ENCODE measurements at regions not wholly inside any gene's neighbourhood (a gene's known extent, or its start where the extent isn't known, plus 50 kb on each side); places are given as distances from the start of the nearest gene placed in this dataset.

DNA sequence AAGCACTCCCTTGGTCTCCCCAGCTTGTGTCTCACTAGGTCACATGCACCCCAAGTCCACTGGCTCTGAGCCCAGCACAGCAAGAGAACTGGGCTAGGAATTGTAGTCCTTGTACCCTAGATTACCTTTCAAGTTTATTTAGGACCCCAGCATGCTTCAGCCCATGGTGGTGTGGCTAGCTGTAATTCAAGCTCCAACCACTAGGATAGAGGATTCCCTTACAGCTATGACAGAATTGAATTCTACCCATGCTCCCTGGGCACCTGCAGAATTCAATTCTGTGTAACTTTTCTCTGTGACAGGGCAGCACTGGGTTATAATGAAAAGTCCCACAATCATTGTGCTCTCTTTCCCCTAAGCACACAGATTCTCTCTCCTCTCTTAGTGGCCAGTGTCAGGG, 253.8 kb upstream of the DMD start:
- Histone ChIP-seq H3K27me3 (ENCODE audit: low read depth, low read length) (no peaks in the 10 kb centered on the region), H3K27ac (ENCODE audit: low read length) (no peak overlapping the region), H3K36me3 (ENCODE audit: control insufficient read depth in 1 of 2, insufficient read depth in 2 of 2, low read length in 2 of 2) (no peaks in the 10 kb centered on the region), H3K9me3 (ENCODE audit: control insufficient read depth in 1 of 2, low read length in 2 of 2) (no peaks in the 10 kb centered on the region), H3K4me3 (ENCODE audit: low read depth in 1 of 2, low read length in 2 of 2) (no peak overlapping the region), H3K4me1 (ENCODE audit: control insufficient read depth in 1 of 2, insufficient read depth in 2 of 2, low read length in 2 of 2) (no peaks in the 10 kb centered on the region)

DNA sequence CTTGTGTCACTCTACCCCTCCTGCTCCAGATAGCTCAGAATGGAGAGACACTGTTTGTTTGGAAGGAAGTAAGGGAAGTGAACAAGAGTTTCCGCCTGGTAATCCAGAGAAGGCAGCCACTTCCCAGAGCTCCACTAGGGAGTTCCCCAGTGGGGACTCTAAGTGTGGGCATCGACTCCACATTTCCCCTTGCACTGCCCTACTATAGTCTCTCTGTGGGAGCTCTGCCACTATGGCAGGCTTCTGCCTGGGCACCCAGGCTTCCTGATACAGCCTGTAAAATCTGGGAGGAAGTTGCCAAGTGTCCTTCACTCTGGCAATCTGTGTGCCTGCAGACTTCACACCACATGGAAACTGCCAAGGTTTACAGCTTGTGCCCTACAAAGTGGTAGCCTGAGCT, 245.8 kb upstream of the DMD start:
- H3K27me3 ChIP-seq (ENCODE audit: low read depth, low read length): no peaks in the 10 kb centered on the region
- H3K9me3 ChIP-seq (ENCODE audit: control insufficient read depth in 1 of 2, low read length in 2 of 2): no peaks in the 10 kb centered on the region
- no peak overlapping the region for H3K27ac ChIP-seq (ENCODE audit: low read length)
- H3K4me1 ChIP-seq (ENCODE audit: control insufficient read depth in 1 of 2, insufficient read depth in 2 of 2, low read length in 2 of 2): no peaks in the 10 kb centered on the region
- H3K4me3 ChIP-seq (ENCODE audit: low read depth in 1 of 2, low read length in 2 of 2): no peak overlapping the region
- H3K36me3 ChIP-seq (ENCODE audit: control insufficient read depth in 1 of 2, insufficient read depth in 2 of 2, low read length in 2 of 2): no peaks in the 10 kb centered on the region

DNA sequence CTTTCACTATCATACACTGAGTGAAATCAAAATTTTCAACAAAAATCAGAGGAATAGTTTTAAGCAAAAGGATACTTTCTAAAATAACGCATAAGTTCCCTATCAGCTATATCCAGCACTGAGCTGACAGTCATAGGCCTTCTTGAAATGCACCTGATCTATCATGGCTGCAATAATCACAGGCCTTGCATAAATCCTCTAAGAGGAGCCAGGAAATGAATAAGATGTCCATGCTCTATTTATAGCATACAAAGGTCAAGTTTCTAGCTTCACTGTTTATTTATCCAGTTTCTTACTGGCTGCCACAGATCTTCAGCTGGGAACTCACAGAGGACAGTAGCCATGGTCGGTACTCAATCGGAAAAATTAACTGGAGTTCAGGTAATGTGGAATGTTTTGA, 235.9 kb upstream of the DMD start:
- Histone ChIP-seq H3K27ac (ENCODE audit: low read length) (no peak overlapping the region), H3K4me1 (ENCODE audit: control insufficient read depth in 1 of 2, insufficient read depth in 2 of 2, low read length in 2 of 2) (no peaks in the 10 kb centered on the region), H3K27me3 (ENCODE audit: low read depth, low read length) (no peaks in the 10 kb centered on the region), H3K9me3 (ENCODE audit: control insufficient read depth in 1 of 2, low read length in 2 of 2) (no peaks in the 10 kb centered on the region), H3K4me3 (ENCODE audit: low read depth in 1 of 2, low read length in 2 of 2) (no peak overlapping the region), H3K36me3 (ENCODE audit: control insufficient read depth in 1 of 2, insufficient read depth in 2 of 2, low read length in 2 of 2) (no peaks in the 10 kb centered on the region)

DNA sequence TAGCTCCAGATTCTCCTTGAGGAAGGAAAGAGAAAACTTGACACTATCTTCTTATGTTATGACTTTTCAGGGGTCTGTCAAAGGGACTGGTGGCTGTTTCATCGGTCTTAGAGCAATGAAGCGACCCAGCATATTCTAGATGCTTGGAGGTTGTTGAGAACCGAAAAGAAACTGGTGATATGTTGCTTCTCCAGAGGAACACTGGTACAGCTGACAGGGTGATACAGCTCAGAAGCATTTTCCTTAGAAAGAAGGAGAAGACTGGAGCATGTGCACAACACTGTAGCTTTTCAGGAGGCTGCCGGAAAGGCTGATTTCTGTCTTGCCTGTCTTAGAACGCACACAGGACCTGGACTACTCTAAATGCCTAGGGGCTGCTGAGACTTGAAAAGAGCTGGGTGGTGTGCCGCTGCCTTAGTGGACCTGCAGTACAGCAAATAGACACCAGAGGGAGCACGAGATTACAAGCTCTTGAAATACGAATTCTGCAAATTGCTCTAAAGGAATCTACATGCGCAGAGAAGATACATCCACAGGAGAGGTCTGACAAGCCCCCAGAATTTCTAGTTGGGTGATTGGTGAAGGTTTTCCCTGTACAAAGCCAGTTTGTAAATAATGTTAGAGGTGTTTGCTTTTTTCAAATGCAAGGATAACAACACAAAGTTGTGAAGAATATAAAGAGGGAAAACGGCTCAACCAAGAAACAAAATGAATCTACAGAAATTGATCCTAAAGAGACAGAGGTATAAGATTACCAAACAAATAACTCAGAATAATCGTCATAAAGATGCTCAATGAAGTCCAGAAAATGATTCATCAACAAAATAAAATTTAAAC, 223.1 kb upstream of the DMD start:
- no peak overlapping the region for H3K4me3 ChIP-seq (ENCODE audit: low read depth in 1 of 2, low read length in 2 of 2)
- no peaks in the 10 kb centered on the region for H3K9me3 ChIP-seq (ENCODE audit: control insufficient read depth in 1 of 2, low read length in 2 of 2)
- no peaks in the 10 kb centered on the region for H3K36me3 ChIP-seq (ENCODE audit: control insufficient read depth in 1 of 2, insufficient read depth in 2 of 2, low read length in 2 of 2)
- H3K27me3 ChIP-seq (ENCODE audit: low read depth, low read length): no peaks in the 10 kb centered on the region
- H3K27ac ChIP-seq (ENCODE audit: low read length): no peak overlapping the region
- H3K4me1 ChIP-seq (ENCODE audit: control insufficient read depth in 1 of 2, insufficient read depth in 2 of 2, low read length in 2 of 2): no peaks in the 10 kb centered on the region

DNA sequence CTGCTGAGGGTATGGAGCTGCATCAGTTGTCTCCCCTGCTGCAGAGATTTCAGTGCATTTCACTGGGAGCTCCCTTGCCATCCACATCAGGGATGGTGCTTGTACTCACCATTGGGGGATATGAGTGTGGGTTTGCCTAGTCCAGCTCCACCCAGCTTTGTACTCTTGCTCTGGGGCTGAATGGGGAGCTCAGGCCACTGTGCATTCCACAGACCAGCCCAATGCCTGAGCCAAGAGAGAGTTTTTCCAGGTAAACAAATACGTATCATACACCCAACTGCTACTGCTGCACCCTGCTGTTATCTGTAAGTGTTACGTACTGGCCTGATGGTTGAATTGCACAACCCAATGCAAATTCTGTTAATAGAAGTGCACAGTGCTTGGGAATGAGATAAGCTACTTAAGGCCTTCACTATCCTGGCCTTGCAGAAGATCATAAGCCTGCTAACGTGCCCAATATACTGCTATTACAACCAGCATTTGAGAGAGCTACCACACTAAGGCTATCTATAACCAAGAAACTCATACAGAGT, 205.0 kb upstream of the DMD start:
- no peak overlapping the region for H3K27ac ChIP-seq (ENCODE audit: low read length)

DNA sequence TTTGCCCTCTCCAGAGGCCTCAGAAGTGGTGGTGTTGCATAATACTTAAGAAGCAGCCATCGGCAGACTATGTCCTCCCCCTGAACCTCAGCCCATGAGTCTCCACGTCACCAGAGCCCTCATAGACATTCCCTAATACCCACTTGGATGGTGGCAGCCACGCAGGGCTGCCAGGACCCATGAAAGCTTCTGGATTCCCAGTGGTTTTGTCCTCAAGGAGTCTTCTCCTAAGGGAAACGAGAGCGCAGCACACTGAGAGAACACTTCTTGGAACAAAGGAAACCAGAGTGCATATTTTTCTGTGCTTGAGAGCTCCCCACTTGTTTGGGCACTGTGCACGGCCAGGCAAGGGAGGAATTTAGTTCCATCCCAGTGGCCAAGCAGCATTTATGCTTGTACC, 204.1 kb upstream of the DMD start:
- no peaks in the 10 kb centered on the region for H3K27me3 ChIP-seq (ENCODE audit: low read depth, low read length)
- no peaks in the 10 kb centered on the region for H3K9me3 ChIP-seq (ENCODE audit: control insufficient read depth in 1 of 2, low read length in 2 of 2)
- no peaks in the 10 kb centered on the region for H3K36me3 ChIP-seq (ENCODE audit: control insufficient read depth in 1 of 2, insufficient read depth in 2 of 2, low read length in 2 of 2)
- H3K4me3 ChIP-seq (ENCODE audit: low read depth in 1 of 2, low read length in 2 of 2): no peak overlapping the region
- H3K27ac ChIP-seq (ENCODE audit: low read length): no peak overlapping the region
- H3K4me1 ChIP-seq (ENCODE audit: control insufficient read depth in 1 of 2, insufficient read depth in 2 of 2, low read length in 2 of 2): no peaks in the 10 kb centered on the region

More for the DNA sequence above, 205.0 kb upstream of the DMD start:
- H3K4me1 ChIP-seq (ENCODE audit: control insufficient read depth in 1 of 2, insufficient read depth in 2 of 2, low read length in 2 of 2): no peaks in the 10 kb centered on the region
- no peaks in the 10 kb centered on the region for H3K36me3 ChIP-seq (ENCODE audit: control insufficient read depth in 1 of 2, insufficient read depth in 2 of 2, low read length in 2 of 2)
- no peak overlapping the region for H3K4me3 ChIP-seq (ENCODE audit: low read depth in 1 of 2, low read length in 2 of 2)
- H3K27me3 ChIP-seq (ENCODE audit: low read depth, low read length): no peaks in the 10 kb centered on the region
- no peaks in the 10 kb centered on the region for H3K9me3 ChIP-seq (ENCODE audit: control insufficient read depth in 1 of 2, low read length in 2 of 2)

DNA sequence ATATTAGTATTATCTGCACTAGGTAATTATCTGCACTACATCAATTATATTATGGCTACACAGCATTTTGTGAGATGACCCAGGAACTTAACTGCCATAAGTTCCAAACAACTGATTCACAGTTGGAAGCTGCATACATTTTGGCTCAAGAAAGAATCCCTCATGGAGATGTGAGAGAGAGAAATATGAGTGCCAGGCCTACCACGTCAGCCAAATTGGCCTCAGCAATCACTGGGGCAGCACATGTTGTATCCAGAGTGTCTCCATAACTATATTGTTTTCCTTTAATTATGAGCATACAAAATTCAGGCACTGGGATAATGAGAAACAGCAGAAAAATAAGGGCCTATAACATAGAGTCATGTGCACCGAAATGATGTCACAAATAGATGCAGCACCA, 174.2 kb upstream of the DMD start:
- Histone ChIP-seq H3K4me1 (ENCODE audit: control insufficient read depth in 1 of 2, insufficient read depth in 2 of 2, low read length in 2 of 2) (no peaks in the 10 kb centered on the region), H3K4me3 (ENCODE audit: low read depth in 1 of 2, low read length in 2 of 2) (no peak overlapping the region), H3K36me3 (ENCODE audit: control insufficient read depth in 1 of 2, insufficient read depth in 2 of 2, low read length in 2 of 2) (no peaks in the 10 kb centered on the region), H3K9me3 (ENCODE audit: control insufficient read depth in 1 of 2, low read length in 2 of 2) (no peaks in the 10 kb centered on the region), H3K27me3 (ENCODE audit: low read depth, low read length) (no peaks in the 10 kb centered on the region), H3K27ac (ENCODE audit: low read length) (no peak overlapping the region)

DNA sequence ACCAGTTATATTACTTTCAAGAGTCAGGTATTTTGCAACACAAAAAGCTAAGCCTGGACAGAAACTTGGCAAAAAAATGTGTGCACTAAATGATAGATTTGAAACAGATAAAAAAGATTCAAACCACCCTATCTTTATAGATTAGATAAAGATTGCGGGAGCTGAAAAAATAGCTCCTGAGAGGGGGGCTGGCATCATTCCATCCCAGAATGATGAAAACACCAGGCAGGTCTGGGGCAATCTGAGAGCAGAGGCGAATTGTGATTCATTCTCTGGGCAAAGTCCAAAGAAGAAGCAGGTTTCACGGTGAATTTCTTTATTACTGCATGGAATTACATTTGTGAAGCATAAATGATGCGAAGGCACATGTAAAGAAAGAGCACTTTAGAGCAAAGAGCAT, 168.5 kb upstream of the DMD start:
- Histone ChIP-seq H3K36me3 (ENCODE audit: control insufficient read depth in 1 of 2, insufficient read depth in 2 of 2, low read length in 2 of 2) (no peaks in the 10 kb centered on the region), H3K27me3 (ENCODE audit: low read depth, low read length) (no peaks in the 10 kb centered on the region), H3K4me3 (ENCODE audit: low read depth in 1 of 2, low read length in 2 of 2) (no peak overlapping the region), H3K9me3 (ENCODE audit: control insufficient read depth in 1 of 2, low read length in 2 of 2) (no peaks in the 10 kb centered on the region), H3K27ac (ENCODE audit: low read length) (no peak overlapping the region), H3K4me1 (ENCODE audit: control insufficient read depth in 1 of 2, insufficient read depth in 2 of 2, low read length in 2 of 2) (no peaks in the 10 kb centered on the region)

DNA sequence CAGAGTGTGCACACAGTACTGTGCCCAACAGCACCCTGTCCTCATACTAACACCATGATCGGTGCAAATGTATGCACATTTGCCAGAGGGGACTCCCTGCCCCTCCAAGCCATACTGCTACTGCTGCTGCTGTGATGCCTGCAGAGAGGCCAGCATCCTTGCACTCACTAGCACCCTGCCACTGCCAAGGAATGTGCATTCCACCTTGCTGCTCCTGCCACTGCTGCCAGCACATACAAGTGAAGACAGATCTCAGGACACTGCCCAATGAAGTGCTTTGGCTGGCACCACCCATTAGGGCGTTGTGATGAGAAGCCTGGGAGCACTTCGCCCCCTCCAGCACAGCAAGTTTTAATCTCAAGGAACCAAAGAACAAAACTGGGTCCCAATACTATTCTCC, 146.3 kb upstream of the DMD start:
- no peaks in the 10 kb centered on the region for H3K9me3 ChIP-seq (ENCODE audit: control insufficient read depth in 1 of 2, low read length in 2 of 2)
- H3K27ac ChIP-seq (ENCODE audit: low read length): no peak overlapping the region
- H3K4me3 ChIP-seq (ENCODE audit: low read depth in 1 of 2, low read length in 2 of 2): no peak overlapping the region
- no peaks in the 10 kb centered on the region for H3K36me3 ChIP-seq (ENCODE audit: control insufficient read depth in 1 of 2, insufficient read depth in 2 of 2, low read length in 2 of 2)
- H3K27me3 ChIP-seq (ENCODE audit: low read depth, low read length): no peaks in the 10 kb centered on the region
- no peaks in the 10 kb centered on the region for H3K4me1 ChIP-seq (ENCODE audit: control insufficient read depth in 1 of 2, insufficient read depth in 2 of 2, low read length in 2 of 2)

DNA sequence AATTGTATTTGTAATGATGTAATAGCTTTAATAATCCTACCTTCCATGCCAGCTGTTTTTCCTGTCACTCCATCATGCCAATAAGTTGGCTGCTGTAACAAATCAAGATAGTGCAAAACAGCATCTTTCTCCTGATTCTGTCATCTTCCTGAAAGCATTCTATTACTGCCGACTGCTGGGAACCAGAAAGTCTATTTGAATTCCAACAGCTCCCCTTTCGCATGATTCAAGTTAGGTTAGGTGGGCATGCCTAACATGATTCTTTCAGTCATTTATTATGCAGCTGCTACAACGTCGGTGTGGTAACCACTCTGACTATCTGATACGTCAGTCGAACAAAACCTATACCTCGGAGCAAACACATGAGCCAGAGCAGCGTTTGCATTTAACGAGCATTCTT, 127.9 kb upstream of the DMD start:
- Histone ChIP-seq H3K27ac (ENCODE audit: low read length) (no peak overlapping the region), H3K27me3 (ENCODE audit: low read depth, low read length) (no peaks in the 10 kb centered on the region), H3K4me1 (ENCODE audit: control insufficient read depth in 1 of 2, insufficient read depth in 2 of 2, low read length in 2 of 2) (no peaks in the 10 kb centered on the region), H3K4me3 (ENCODE audit: low read depth in 1 of 2, low read length in 2 of 2) (peak overlapping the region; percentile 50 to 62), H3K36me3 (ENCODE audit: control insufficient read depth in 1 of 2, insufficient read depth in 2 of 2, low read length in 2 of 2) (no peaks in the 10 kb centered on the region), H3K9me3 (ENCODE audit: control insufficient read depth in 1 of 2, low read length in 2 of 2) (no peaks in the 10 kb centered on the region)

DNA sequence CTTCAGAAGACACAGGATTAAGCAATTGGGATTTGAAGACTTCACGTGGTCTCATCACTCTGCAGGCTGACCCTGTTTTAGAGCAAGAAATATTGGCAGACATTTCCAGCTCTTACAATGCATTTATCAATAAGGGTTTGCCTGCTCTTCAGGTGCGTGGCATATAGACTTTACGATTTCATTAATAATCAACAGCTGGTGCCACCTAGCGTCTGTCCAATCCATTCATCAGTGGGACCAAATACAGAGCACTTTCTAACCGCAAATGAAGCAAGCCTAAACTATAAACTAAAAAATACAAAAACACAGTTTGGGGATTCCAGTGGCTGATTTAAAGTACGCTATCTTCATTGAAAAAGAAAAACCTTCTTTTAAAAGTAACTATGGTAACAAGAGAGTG, 125.4 kb upstream of the DMD start:
- H3K36me3 ChIP-seq (ENCODE audit: control insufficient read depth in 1 of 2, insufficient read depth in 2 of 2, low read length in 2 of 2): no peaks in the 10 kb centered on the region
- no peaks in the 10 kb centered on the region for H3K4me1 ChIP-seq (ENCODE audit: control insufficient read depth in 1 of 2, insufficient read depth in 2 of 2, low read length in 2 of 2)
- H3K4me3 ChIP-seq (ENCODE audit: low read depth in 1 of 2, low read length in 2 of 2): no peak overlapping the region
- no peaks in the 10 kb centered on the region for H3K9me3 ChIP-seq (ENCODE audit: control insufficient read depth in 1 of 2, low read length in 2 of 2)
- no peaks in the 10 kb centered on the region for H3K27me3 ChIP-seq (ENCODE audit: low read depth, low read length)
- no peak overlapping the region for H3K27ac ChIP-seq (ENCODE audit: low read length)

DNA sequence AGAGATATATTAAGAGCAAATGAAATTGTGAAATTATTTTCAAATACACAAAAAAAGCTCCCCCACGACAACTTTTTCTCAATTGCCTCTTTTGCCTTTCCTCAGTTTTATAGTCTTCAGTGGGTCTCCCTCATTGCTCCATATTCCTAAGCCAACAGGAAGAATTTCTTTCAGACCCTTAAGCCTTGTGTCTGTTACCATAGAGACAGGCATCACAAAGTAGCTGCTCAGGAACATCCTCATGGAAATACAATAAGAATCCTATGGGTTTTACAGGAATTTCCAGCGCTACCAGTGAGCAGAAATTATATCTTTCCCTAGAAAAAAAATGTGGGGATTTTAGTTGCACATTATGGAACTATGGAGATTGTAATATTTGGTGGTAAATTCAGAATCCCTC, 121.9 kb upstream of the DMD start:
- no peaks in the 10 kb centered on the region for H3K27me3 ChIP-seq (ENCODE audit: low read depth, low read length)
- H3K4me1 ChIP-seq (ENCODE audit: control insufficient read depth in 1 of 2, insufficient read depth in 2 of 2, low read length in 2 of 2): no peaks in the 10 kb centered on the region
- no peak overlapping the region for H3K4me3 ChIP-seq (ENCODE audit: low read depth in 1 of 2, low read length in 2 of 2)
- no peak overlapping the region for H3K27ac ChIP-seq (ENCODE audit: low read length)
- no peaks in the 10 kb centered on the region for H3K36me3 ChIP-seq (ENCODE audit: control insufficient read depth in 1 of 2, insufficient read depth in 2 of 2, low read length in 2 of 2)
- no peaks in the 10 kb centered on the region for H3K9me3 ChIP-seq (ENCODE audit: control insufficient read depth in 1 of 2, low read length in 2 of 2)
